Neural crest cell (in vitro differentiated cells): ENCODE measurements at regions not wholly inside any gene's neighbourhood (a gene's known extent, or its start where the extent isn't known, plus 50 kb on each side); places are given as distances from the start of the nearest gene placed in this dataset.

Source experiments
- DNase-seq: peaks from one replicate; pipeline ENCODE4 v3.0.0; 2021; ENCODE audit warnings: low read depth, mixed read lengths, low spot score
- H3K27ac Mint-ChIP-seq: one replicate; pipeline ENCODE4 v1.8.0; 2021; ENCODE audit warnings: mild to moderate bottlenecking, mixed read lengths; ENCODE audit not compliant: unreplicated experiment
- H3K27me3 Mint-ChIP-seq: 2 replicates; pipeline ENCODE4 v1.8.0; 2021; ENCODE audit warnings: low read depth, mild to moderate bottlenecking, mixed read lengths
- H3K36me3 Mint-ChIP-seq: 2 replicates; pipeline ENCODE4 v1.8.0; 2021; ENCODE audit warnings: low read depth, mild to moderate bottlenecking, mixed read lengths
- H3K4me1 Mint-ChIP-seq: 2 replicates; pipeline ENCODE4 v1.8.0; 2021; ENCODE audit warnings: mixed read lengths
- H3K4me3 Mint-ChIP-seq: one replicate; pipeline ENCODE4 v1.8.0; 2021; ENCODE audit warnings: mild to moderate bottlenecking, mixed read lengths
- H3K9me3 Mint-ChIP-seq: 2 replicates; pipeline ENCODE4 v1.8.0; 2021; ENCODE audit warnings: mixed read lengths
- CTCF ChIP-seq: fragments of 200-600 bp; sonication (generic); conservative IDR thresholded peaks from 2 replicates; pipeline ENCODE4 v1.5.0; 2021; ENCODE audit warnings: antibody characterized with exemption, mild to moderate bottlenecking

GRCh38 chr2:33812707-33813106 lies 213.6 kb upstream of the FAM98A start:
- no peak for TF ChIP-seq CTCF
- DNase-seq: no peak
- Mint-ChIP-seq H3K4me3 (no peak overlapping the region), H3K4me1 (peaks cover 12% of the 10 kb centered on the region), H3K9me3 (no peaks in the 10 kb centered on the region), H3K27ac (no peak overlapping the region), H3K36me3 (no peaks in the 10 kb centered on the region), H3K27me3 (no peaks in the 10 kb centered on the region)

GRCh38 chr2:33810046-33810835 lies 211.1 kb upstream of the FAM98A start:
- H3K4me1 Mint-ChIP-seq: peaks cover 12% of the 10 kb centered on the region
- DNase-seq: no peak

GRCh38 chr2:33806041-33806440 lies 206.9 kb upstream of the FAM98A start:
- H3K4me3 Mint-ChIP-seq: no peak overlapping the region
- H3K27me3 Mint-ChIP-seq: no peaks in the 10 kb centered on the region
- no peaks in the 10 kb centered on the region for H3K9me3 Mint-ChIP-seq
- H3K4me1 Mint-ChIP-seq: peaks cover 4% of the 10 kb centered on the region
- no peak overlapping the region for H3K27ac Mint-ChIP-seq
- H3K36me3 Mint-ChIP-seq: no peaks in the 10 kb centered on the region
- TF ChIP-seq CTCF: no peak
- DNase-seq: no peak

More at GRCh38 chr2:33810046-33810835, 211.1 kb upstream of the FAM98A start:
- H3K27ac Mint-ChIP-seq: no peak overlapping the region
- H3K27me3 Mint-ChIP-seq: no peaks in the 10 kb centered on the region
- no peak overlapping the region for H3K4me3 Mint-ChIP-seq
- no peaks in the 10 kb centered on the region for H3K9me3 Mint-ChIP-seq
- no peak for TF ChIP-seq CTCF
- no peaks in the 10 kb centered on the region for H3K36me3 Mint-ChIP-seq

- no peak for DNase-seq
- TF ChIP-seq CTCF: no peak
- H3K4me3 Mint-ChIP-seq: no peak overlapping the region
- no peaks in the 10 kb centered on the region for H3K9me3 Mint-ChIP-seq
- no peak overlapping the region for H3K27ac Mint-ChIP-seq
- H3K4me1 Mint-ChIP-seq: no peaks in the 10 kb centered on the region
- H3K36me3 Mint-ChIP-seq: no peaks in the 10 kb centered on the region
- no peaks in the 10 kb centered on the region for H3K27me3 Mint-ChIP-seq
Observed at GRCh38 chr2:33804155-33804554, 205.1 kb upstream of the FAM98A start.

GRCh38 chr2:33796511-33796910 lies 197.4 kb upstream of the FAM98A start:
- no peak for DNase-seq
- H3K36me3 Mint-ChIP-seq: no peaks in the 10 kb centered on the region
- H3K27ac Mint-ChIP-seq: no peak overlapping the region

More at GRCh38 chr2:33796511-33796910, 197.4 kb upstream of the FAM98A start:
- no peaks in the 10 kb centered on the region for H3K27me3 Mint-ChIP-seq
- peaks cover 2% of the 10 kb centered on the region for H3K9me3 Mint-ChIP-seq
- H3K4me1 Mint-ChIP-seq: no peaks in the 10 kb centered on the region
- no peak for TF ChIP-seq CTCF
- no peak overlapping the region for H3K4me3 Mint-ChIP-seq
